HG03342 (cell line): ENCODE measurements at regions not wholly inside any gene's neighbourhood (a gene's known extent, or its start where the extent isn't known, plus 50 kb on each side); places are given as distances from the start of the nearest gene placed in this dataset.

Source experiments
- ATAC-seq: cut with Tn5 transposase; IDR thresholded peaks from one replicate; pipeline ENCODE4 v1.9.1; 2021; ENCODE audit warnings: mild to moderate bottlenecking, moderate library complexity; ENCODE audit not compliant: unreplicated experiment

GRCh38 chr2:213202011-213202410 is 50.6 kb upstream of the IKZF2 start:
- ATAC-seq = no peak

- ATAC-seq = no peak
Measured at GRCh38 chr2:213205944-213206343, 54.5 kb upstream of the IKZF2 start.

GRCh38 chr2:213213186-213213585 is 61.8 kb upstream of the IKZF2 start:
- no peak for ATAC-seq

- no peak for ATAC-seq
Measured at GRCh38 chr2:213214209-213214608, 62.8 kb upstream of the IKZF2 start.

GRCh38 chr2:213216461-213216860 is 65.0 kb upstream of the IKZF2 start:
- ATAC-seq = no peak

- ATAC-seq = no peak
Measured at GRCh38 chr2:213219816-213220215, 64.4 kb upstream of the SPAG16 start.

- ATAC-seq = peak; percentile 67
Measured at GRCh38 chr2:213220967-213221603, 63.2 kb upstream of the SPAG16 start.

- ATAC-seq = no peak
Measured at GRCh38 chr2:213221957-213222356, 62.3 kb upstream of the SPAG16 start.

- no peak for ATAC-seq
Measured at GRCh38 chr2:213224366-213224765, 59.9 kb upstream of the SPAG16 start.

GRCh38 chr2:213225866-213226265 is 58.4 kb upstream of the SPAG16 start:
- ATAC-seq = no peak

GRCh38 chr2:213227458-213227857 is 56.8 kb upstream of the SPAG16 start:
- peak; percentile 93 for ATAC-seq

- ATAC-seq = no peak
Measured at GRCh38 chr2:213228638-213229037, 55.6 kb upstream of the SPAG16 start.

- peak; percentile 14 for ATAC-seq
Measured at GRCh38 chr2:213229814-213230213, 54.5 kb upstream of the SPAG16 start.

- no peak for ATAC-seq
Measured at GRCh38 chr2:213231966-213232365, 52.3 kb upstream of the SPAG16 start.

GRCh38 chr2:213232649-213233437 is 51.4 kb upstream of the SPAG16 start:
- ATAC-seq = peak; percentile 93

GRCh38 chr2:213233438-213234330 is 50.6 kb upstream of the SPAG16 start:
- ATAC-seq = no peak
